NCI-H774 (cell line): ENCODE measurements at regions not wholly inside any gene's neighbourhood (a gene's known extent, or its start where the extent isn't known, plus 50 kb on each side); places are given as distances from the start of the nearest gene placed in this dataset.

Experiments used
- DNase-seq: peaks from one replicate; lab custom pipeline; 2025; lab: John Stamatoyannopoulos, UW

DNA sequence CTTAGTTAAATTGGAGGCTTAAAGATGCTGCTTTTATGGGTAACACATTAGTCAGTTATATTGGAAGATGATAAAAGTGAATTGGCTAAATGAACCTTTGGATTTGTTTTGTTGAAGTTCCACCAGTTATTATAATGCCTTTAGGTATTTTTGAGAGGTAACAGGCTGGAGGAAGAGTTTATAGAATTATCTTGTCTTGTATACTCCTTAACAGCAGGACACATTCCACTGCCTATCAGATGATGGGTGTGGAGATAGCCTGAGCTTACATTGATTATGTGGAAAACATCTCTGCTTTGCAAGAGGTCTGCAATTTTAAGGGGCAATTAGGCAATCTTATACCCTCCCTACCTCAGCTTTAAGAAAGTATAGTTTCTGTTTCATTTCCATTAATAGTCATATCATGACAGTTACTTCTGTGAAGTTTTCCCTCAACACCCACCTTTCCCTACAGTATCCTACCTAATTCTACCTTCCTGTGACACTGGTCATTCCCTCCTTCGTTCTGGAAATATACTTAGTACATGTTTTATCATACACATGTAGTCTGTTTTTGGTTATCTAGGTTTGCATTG is 403.7 kb upstream of the SPRED2 start:
- no peak for DNase-seq

DNA sequence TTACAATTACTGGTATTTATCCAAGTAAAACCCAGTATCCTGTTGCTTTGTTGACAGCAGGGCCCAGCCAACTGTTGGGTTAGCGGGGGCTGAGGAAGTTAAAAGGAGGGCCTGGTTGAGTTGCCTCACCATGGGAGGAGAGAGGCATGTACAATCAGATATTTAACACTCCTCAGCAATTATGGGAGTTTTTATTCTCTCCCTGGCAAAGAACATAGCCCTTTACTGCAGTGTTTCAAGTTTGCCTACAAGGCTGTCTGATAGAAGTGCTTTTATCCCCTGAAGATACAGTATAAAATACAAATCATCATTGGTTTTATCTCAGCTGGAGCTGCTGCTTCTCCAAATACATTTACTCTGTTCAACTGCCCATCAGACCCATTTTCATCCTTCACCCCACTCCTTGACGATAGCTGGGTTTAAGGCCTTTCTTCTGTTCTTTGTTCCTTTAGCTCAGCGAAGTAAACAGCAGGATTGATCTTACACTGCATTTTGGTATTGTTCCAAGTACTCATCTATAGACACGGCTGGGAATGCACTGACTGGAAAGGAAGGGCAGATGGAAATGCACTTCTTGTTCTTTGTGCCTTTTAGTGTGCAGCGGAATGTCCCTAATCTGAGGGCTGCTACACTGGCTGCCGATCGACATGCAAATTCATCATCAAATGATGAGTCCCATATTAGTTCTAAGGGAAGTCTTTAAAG is 402.5 kb upstream of the SPRED2 start:
- no peak for DNase-seq

DNA sequence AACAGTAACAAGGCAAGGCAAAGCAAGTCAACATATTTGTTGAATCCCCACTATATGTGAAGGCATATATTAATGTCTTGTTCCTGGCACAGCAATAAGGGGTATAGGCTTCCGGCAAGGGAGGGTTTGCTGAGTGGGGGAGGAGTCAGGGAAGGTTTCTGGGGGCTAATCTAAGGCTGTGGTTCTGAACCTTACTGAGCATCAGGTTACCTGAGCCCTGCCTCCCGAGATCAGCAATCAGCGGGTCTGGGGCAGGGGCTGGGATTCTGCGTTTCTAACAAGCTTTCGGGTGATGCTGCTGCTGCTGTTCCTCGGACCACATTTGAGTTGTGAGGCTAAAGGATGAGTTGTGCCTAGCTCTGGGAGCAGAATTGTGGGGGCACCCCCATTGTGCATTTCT is 401.7 kb upstream of the SPRED2 start:
- DNase-seq, result no peak

DNA sequence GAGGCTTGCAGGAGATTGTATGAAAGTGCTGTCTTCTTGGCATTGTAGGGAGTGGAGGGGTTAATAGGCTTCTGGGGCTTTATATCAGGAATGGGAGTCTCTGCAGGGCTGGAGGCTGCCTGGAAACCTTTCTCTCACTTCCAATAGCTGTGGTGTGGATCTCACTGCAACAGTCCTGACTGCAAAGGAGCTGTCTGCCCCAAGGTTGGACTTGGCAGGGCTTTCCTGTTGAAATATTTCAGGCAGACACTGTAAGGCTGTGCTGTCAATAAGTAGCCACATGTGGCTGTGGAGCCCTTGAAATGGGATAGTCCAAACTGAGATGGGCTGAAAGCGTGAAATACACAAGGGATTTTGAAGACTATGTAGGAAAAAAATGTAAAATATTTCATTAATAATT is 399.1 kb upstream of the SPRED2 start:
- DNase-seq, result no peak

DNA sequence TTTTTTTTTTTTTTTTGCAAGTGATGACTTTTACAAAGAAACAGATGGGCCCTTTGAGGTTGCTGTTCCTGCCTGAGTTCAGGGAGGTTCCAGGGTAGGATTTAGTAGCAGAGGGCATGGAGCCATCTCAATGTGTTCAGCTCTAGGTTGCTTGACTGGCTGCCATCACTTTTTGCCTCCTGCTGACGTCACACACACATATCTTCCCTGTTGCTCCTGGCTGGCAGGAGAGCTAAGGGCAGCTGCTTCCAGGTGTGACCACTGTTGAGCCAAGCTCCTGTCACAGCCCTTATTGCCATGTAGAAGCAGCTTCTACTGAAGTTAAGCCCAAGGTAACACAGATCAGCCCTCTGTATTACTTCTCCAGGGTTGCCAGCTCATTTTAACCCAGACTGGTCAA is 394.2 kb upstream of the SPRED2 start:
- DNase-seq, result no peak

- no peak for DNase-seq
These were observed 391.1 kb upstream of the SPRED2 start for GRCh38 chr2:65823511-65823910.

GRCh38 chr2:65820454-65820853 is 388.1 kb upstream of the SPRED2 start:
- DNase-seq, result no peak

DNA sequence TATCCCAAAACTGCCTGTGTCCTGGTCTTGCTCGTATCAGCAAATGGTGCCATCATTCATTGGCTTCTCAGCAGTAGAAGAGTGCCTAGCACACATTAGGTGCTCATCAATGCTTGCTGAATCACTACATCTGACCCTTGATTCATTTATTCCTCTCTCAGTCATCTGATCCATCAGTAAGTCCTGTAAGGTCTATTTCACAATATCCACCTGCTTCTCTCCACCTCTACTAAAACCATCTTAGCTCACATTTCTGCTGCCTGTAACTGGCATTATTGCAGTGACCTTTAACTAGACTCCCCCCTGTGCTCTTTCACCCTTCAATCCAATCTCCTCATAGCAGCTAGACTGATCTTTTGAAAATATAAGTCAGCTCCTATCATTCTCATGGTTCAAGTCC is 387.6 kb upstream of the SPRED2 start:
- DNase-seq, result no peak

GRCh38 chr2:65818873-65819451 is 386.6 kb upstream of the SPRED2 start:
- DNase-seq, result no peak

DNA sequence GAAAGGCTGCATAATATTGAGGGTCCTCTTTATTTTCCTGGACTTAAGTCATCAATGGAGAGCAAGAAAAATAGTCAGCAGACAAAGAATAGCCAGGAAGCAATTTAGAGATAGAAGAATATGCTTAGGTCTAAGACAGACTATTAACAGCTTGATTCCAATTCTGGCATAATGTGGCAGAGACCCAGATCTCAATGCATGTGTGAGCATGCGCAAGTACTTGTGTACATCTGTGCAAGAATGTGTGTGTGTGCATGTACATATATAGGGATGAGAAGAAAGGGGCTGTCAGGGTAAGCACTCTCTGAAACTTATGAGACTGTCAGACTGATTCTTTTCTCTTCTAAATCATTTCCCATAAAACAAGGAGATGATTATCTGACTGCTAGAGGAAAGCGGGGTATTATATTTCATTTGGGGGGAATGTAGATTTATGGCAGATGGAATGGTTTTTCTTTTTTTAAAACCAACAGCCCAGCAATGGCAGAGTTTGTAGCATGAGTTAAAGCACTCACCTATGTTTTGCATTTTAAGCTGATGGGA is 381.3 kb upstream of the SPRED2 start:
- DNase-seq, result no peak

DNA sequence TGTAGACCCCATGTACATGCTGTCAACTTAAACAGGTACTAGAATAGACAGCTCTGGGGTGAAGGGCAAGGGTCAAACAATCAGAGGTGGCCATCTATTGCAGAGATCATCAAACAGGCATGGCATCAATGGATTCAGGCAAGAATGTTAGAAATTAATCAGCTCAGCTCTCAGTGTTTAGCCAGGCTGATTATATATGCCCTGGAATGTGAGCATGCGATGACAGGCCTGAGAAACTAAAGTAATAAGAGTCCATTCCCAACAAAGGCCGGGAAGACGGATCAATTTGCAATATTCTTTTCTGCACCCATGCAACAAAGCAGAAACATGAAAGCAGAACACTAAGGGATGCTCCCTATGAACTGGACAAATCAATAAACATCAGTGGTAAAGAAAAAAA is 380.5 kb upstream of the SPRED2 start:
- no peak for DNase-seq

DNA sequence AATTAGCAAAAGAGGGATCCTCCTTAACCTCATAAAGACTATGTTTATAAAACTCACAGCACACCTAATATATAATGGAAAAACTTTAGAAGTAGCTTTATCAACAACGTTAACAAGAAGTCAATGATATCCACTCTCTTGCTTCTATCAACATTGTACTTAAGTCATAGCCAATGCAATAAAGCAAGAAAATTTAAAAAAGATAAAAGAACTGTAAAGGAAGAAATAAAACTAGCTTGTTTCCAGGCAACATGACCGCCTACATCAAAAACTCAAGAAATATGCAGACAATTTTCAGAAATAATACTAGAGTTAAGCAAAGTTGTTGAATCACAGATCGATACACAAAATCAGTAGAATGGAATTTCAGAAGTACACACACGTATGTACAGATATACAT is 375.5 kb upstream of the SPRED2 start:
- no peak for DNase-seq

DNA sequence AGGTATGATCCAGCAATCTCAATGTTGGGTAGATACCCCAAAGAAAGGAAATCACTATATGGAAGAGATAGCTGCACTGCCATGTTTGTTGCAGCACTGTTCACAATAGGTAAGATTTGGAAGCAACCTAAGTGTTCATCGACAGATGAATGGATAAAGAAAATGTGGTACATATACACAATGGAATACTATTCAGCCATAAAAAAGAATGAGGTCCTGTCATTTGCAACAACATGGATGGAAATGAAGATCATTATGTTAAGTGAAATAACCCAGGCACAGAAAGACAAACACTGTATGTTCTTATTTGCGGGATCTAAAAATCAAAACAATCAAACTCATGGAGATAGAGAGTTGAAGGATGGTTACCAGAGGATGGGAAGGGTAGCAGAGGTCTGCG is 372.4 kb upstream of the SPRED2 start:
- no peak for DNase-seq

DNA sequence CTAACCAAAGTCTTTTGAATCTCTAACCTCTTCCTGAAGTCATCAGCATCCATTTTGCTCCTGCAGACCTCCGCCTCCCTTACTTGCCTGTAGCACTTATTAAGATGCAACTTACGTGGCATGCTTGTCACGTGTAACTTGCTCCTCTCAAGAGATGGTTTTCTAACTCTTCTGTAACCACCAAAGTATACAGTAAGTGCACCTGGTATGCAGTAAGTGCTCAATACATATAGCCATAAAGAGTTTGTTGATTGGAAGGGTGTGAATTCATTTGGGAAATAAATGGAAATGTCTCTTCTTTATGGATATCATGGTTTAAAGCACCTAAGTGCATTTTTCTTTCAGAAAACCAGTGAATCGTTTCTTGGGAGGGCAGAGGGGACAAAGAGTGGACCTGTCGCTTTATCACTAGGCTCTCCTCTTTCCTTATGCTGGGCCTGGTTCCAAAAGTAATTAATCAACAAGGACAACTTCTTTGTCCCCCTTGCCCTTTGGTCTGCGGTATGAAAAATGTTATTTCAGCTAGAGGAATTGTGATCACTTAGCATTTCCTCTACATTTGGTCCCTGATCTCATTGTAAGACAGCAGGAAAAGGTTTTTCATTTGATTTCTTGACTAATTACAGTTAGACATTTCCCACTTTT is 370.0 kb upstream of the SPRED2 start:
- no peak for DNase-seq

DNA sequence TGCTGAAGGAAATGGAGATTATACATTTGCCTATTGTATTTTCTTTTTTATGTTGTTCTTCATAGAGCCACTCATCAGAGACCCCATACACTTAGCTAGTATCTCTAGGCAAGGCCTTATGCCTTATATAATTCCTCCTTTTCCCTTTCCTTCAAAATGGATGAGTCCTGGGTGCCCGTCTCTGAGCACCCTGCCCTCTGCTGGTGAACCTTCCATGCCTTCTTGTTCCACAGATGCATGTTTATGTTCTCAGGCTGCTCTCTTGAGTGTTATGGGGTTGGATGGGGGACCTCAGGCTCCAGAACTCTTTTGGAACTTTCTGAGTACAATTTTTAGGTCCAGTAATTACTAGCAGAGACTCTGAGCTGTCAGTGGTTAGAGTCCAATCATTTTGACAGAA is 368.6 kb upstream of the SPRED2 start:
- DNase-seq, result no peak

DNA sequence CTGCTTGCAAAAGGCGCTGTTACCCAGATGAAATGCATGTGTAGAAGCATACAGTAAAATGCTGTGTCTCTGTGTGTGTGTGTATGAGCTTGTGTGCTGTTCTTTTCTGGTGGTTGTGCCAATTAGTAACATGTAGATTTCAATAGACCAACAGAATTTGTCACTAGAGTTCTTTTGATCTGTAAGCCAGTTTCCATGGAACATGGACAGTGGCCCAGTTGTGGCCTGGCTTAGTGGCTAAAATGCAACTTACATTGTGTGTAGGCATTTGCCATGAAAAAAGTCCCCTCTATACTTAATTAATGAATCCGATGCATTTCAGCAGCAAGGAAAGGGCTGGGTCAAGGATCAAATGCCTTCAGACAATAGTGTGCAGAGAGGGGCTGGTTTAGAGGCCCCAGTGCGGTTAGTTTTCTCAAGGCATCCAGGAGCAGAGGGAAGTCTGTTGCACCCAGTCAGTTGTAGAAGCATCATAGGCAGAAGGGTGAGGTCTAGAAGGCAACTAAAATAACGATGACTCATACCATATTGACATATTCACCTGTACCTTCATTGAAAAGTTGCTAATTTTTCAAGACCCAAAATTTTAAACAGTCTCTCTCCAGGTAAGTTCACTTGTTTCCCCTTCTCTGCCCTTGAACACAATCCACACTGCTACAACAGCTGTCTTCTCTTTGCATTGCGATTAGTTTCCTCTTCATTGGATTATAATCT is 366.9 kb upstream of the SPRED2 start:
- no peak for DNase-seq

DNA sequence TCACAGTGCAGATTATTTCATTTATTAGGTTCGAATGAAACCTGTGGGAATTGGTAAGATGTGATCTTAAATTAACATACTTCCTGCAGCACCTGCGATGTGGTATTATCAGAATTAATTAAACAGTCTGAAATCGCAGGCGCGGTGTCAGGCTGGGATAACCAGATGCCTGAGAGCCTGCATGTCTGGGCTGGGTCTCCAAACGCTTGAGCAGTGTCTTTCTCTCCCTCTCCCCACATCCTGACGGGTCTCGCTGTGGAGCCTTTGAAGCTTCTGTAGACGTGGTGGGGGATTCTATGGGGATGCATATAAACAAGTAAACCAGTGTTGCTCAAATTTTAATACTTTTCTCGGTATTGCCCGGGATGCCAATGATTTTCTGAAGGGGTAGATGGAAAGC is 366.2 kb upstream of the SPRED2 start:
- DNase-seq, result no peak

GRCh38 chr2:65794994-65795393 is 362.6 kb upstream of the SPRED2 start:
- no peak for DNase-seq

DNA sequence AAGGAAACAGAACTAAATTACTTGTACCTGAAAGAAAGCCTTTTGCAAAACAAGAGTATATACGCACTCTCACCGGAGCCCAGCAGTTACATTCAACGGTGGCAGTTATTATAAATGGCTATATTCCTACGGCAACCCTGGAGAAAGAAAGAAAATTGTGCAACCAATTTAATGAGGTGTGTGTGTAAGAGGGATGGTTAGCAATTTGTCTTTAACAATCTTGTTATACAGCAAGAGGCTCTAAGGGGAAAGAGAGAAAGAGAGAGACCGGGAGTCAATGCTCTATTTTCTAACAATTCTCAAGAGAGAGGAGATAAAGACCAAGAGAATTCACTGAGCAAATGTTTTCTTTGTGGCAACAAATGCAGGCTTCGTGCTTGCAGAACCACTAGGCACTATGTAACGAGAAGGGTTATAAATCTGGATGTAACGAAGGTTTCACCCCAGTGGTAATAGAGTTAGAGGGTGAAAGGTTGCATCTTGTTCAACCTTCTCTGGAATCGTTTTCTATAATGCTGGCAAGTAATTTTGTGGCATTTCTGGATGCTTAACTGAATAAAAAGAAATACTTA is 359.1 kb upstream of the SPRED2 start:
- DNase-seq, result no peak

DNA sequence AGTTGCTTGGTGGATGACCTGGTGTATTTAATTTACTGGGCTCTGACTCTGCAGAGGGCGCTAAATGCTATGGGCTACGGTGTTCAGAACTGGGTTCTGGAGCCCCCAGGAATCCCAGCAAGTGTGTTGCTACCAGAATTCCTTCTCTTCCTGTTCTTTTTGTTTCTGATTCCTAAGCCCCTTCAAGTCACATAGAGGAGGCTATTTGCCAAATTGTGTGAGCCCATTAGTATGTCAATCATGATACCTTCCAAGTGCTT is 358.2 kb upstream of the SPRED2 start:
- DNase-seq, result no peak

- no peak for DNase-seq
These were observed 357.7 kb upstream of the SPRED2 start for GRCh38 chr2:65789923-65790675.

GRCh38 chr2:65788556-65788955 is 356.2 kb upstream of the SPRED2 start:
- no peak for DNase-seq
